NCI-H2196 treated with DMSO at 0.1 percent for 48 hours (cell line): ENCODE measurements at regions not wholly inside any gene's neighbourhood (a gene's known extent, or its start where the extent isn't known, plus 50 kb on each side); places are given as distances from the start of the nearest gene placed in this dataset.

Experiments used
- DNase-seq: peaks from one replicate; lab custom pipeline; 2025; ENCODE audit not compliant: unreplicated experiment; lab: John Stamatoyannopoulos, UW

DNA sequence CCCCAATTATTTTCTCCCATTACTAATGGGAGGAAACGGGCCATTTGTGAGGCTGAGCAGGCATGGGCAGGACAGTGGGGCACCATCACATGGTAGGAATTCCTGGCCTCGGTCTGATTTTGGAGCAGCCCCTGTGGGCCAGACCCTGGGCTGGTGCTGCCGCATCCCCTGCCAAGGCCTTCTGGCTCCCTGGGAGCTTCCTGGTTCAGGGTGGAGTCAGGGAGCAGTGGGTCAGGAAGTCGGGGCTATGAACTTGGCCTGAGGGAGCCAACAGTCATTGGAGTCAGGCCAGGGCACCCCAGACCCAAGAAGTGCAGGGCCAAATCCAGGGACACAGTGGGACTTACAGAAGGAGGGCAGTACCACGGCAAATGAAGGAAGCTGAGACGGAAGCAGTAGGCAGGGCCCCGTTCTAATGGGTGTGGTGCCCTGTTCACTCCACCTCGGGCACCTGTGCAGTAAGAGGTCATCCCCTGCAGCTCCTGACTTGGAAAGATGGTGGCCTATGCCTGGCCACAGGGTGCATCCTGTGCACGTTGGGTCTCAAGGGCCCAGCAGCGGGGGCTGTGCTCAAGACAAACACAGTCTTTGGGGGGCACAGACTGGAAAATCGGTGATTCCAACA, 328.1 kb downstream of the SMAD2 start:
- no peak for DNase-seq

DNA sequence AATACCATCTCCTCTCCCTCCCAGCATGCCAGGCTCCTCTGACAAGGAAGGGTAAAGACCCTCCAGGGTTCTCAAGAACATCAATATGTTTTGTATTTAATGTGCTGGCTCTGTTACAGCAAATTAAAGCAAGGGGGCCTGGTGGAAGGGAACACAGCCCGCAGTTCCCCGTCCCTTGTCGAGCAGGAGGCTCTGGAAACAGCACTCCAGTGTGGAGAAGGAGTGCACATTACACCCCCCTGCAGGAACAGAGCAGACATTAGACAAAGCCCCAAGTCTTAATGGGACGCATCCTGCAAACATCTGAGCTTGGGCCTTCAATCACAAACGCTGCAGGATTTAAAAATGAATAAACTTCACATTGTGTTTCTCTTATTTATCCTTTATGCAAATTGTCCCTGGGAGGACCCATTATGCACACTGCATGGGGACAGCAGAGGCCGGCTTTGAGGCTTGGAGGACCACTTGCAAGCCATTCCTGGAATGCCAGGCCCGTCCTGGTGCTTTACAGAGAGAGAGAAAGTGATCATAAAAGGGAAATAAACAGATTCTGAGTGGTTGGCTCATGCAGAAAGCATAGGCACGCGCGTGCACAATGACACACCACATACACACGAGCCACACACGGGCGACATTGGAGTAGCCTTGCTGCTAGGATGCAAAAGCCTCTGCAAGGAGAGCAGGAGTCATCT, 328.7 kb downstream of the SMAD2 start:
- no peak for DNase-seq

GRCh38 chr18:47595831-47596501, 334.5 kb downstream of the SMAD2 start:
- DNase-seq: no peak

DNA sequence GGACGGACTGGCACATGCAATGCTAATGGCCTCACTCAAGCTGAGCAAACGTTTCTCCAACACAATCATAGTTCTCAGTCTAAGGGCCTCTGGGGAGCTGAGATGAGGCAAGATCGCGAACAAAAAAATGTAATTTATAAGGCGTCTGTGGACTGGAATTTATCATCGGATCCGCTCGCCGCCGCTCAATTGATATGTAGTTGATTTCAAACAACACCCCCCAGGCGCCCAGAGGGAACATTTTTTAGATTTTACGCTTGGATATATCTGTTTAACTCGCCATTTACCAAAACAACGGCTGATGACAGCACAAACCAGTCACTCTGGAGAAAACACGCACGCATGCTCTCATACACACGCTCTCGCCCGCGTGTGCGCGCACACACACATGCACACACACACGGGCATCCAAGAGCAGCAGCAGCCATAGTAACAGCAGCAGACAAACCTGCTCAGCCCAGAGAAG, 335.8 kb downstream of the SMAD2 start:
- no peak for DNase-seq

DNA sequence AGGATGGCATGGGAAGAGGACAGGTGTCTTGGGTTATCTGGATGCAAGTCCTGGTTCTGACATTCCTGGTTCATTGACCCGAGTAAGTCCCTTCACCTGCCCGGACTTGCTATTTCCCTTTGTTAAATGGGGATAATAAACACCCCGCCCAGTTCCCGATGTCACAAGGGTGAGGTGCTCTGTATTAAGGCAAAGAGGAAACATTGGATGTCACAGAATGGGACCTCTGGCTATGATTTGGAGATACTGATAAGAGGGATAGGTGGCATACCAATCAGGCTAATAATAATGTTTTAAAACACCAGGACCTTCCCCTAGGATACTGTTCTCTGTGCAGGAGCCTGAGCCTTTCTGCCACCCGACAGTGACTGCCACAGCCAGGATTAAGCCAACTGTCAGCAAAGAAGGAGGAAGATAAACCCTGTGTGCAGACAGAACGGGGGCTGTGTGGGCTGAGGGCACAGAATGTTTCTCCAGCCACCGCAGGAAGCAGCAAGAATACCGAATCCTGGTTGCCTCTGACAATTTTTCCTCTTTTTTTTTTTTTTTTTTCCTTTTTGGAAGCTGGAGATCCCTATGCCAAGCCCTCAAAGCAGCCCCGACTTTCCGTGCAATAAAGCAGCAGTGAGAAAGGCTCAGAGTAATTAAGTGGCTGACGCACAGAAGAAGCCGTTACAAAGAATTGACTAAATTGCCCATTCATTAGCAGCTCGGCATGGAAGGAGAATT, 336.6 kb downstream of the SMAD2 start:
- DNase-seq: no peak

DNA sequence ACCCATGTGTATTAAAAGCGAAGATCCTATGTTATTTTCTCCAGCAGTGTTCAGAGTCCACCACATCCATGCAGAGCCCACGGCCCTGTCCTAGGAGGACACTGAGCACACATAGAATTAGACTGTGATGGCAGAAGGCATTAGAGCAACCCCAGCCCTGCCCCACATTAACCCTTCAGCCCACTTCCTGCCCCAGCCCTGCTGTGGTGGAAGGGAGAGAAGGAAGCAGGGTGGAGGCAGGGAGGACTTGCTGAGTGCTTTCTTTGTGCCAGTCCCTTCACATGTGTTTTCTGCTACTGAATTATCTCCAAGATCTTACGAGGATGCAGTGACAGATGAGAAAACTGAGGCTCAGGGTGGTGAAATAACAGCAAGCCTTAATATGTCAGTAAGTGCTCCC, 339.0 kb downstream of the SMAD2 start:
- no peak for DNase-seq

DNA sequence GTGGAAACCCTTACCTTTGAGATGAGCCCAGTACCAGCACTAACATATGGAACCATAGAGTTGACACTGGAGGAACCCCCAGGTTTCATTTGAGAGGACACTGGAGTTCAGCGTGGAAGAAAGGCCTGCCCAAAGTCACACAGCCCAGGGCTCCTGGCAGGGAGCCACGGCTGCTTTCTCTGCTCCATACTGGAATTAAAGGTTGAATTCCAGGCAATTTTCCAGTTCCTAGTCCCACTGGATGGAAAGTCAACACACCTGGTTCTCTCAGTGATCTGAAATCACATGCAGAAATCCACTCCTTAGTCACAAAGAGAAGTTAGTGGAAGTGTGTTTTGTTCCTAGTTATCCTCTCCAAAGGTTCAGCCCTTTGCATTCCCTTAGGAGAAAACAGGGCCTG, 336.1 kb upstream of the SKOR2 start:
- DNase-seq: no peak

DNA sequence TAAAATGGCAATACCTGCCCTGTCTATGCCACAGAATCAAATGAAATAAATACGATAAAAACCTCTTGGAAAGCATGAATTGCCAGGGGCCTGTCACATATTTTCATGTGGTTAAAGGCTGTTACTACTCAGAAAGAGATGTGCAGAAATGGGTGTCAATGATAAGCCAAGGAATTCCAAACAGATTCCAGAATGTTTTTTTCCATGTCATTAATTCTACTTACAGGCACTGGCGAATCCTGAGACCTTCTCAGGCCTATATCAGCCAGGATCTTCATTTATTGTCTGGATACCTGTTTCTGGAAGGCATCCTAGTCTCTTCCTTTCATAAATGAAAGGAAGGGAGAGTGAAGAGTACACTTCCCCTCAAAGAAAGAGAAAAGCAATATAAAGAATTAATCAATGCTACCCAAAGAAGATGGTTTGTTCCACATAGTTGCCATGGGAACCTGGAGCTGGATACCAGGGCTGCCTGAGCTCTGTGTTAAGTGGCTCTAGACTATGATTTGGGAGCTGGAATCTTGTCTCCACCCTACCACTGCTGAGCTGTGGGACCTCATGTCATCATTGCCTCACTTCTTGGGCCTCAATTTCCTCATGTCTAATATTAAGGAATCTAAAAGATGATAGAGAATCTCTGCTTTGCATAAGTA, 335.1 kb upstream of the SKOR2 start:
- no peak for DNase-seq

- DNase-seq: no peak
Observed at GRCh38 chr18:47585914-47586313, 334.5 kb upstream of the SKOR2 start.

- no peak for DNase-seq
Observed at GRCh38 chr18:47585136-47585535, 333.7 kb upstream of the SKOR2 start.

DNA sequence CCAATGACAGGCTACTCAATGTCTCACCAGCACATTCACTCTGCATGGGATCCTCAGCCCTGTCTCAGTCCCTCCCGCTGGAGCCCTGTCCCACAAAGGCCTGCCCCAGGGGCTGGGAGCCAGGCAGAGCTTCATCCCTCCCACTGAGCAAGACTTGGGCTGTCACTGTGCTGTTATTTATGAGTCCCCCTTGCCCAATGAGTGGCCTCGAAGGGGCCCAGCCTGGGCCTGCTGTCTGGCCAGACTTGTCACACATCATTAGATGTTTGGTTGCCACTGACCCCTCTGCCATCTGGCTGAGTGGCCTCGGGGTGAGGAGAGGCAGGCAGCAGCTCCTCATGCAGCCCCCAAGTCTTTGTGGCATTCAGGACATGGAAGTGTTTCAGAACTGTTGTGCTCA, 330.6 kb upstream of the SKOR2 start:
- DNase-seq: no peak

DNA sequence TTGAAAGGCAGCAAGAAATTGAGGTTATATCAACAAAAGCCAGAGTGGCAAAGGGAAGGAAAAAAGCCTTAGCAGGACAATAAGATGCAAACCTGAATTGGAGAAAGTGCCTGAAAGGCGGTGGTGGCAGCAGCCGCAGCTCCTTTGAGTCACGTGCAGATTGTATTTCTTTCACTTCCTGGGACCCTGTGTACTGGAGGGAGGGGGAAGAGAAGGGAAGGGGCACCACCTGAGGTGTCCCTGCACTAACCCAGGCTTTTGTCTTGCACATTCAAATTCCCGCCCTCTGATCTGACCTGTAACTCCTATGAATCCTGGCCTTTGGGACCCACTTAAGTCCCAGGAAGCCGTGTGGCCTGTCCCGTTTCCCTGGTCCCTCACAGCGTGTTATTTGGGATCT, 326.1 kb upstream of the SKOR2 start:
- no peak for DNase-seq

GRCh38 chr18:47574966-47575365, 323.5 kb upstream of the SKOR2 start:
- no peak for DNase-seq

DNA sequence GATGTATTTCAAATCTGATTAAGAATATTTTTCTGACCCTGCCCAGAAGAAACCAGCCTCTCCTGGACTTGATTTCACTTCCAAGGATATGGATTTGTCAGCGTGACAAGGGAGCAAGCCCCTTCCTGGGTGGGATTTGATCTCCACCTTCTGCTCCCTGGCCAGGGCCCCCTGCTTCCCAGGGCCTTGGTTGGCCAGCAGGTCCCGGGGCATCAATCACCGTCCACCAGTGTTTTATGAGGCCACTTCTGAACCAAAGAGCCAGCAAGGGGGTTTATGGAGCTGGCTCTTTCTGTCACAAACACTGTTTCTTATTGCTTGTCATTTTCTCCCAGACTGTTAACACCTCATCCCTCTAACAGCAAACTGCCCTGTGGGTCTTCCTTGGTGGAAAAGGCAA, 320.5 kb upstream of the SKOR2 start:
- no peak for DNase-seq

- no peak for DNase-seq
Observed at GRCh38 chr18:47566809-47567208, 315.3 kb upstream of the SKOR2 start.

- DNase-seq: no peak
Observed at GRCh38 chr18:47560723-47561715, 309.6 kb upstream of the SKOR2 start.

DNA sequence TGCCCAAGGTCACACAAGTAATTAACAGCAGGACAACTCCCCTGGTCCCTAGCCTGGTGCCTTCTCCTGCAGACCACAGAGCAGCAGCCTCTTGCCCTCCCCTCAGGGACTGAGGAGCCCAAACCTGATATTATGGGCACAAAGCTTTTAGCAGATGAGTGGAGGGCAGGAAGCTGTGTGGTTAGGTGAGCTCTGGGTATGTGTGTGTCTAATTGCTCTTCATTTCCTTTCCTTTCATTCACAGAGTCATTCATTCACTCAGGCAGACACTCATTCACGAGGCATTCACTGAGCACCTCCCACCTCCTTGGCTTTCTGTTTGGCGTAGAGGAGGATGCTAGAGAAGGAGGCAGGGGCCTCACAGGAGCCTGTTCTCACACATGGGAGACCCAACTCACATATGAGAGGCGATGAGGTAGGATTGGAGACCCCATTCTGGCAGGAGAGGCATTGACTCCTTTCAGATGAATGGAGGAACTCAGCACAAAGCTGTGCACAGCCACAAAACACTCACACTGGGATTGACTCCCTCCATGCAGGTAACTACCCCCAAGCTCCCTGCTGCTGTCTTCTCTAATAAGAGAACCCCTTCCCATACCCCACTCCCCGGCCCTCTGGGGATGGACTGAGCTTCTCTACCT, 306.8 kb upstream of the SKOR2 start:
- no peak for DNase-seq

DNA sequence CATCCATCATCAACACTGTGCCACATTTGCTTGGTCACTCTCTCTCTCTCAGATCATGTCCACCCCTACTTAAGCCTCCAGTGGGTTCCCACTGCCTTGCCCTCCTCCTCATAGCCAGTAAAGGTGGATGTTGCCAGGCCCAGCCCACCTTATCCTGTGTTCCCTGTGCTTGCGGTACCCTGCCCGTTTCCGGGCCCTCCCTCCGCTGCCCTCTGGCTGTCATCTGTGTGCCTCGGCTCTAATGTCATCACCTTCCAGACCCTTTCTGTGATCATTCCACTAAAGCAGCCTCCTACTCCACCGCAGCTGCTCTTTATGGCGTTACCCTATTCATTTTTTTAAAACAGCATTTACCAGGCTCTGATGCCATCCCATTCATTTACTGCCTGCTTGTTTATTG, 305.7 kb upstream of the SKOR2 start:
- no peak for DNase-seq

GRCh38 chr18:47552783-47553182, 301.3 kb upstream of the SKOR2 start:
- DNase-seq: no peak

DNA sequence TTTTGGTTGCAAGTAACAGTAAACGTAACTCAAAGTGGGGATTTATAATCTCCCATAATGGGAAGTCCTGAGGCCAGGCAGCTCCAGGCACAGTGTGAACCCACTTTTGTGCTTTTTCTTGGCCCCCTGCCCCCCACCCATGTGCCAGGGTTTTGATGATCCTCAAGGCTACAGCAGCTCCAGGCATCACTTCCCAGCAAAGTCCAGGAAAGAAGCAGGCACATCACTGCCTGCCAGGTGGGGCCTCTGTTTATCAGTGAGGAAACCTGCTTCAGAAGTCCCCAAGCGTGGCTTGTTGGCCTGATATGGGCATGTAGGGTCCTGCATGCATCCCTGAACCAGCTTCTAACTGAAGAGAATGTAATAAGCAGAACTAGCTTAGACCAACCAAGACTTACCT, 299.2 kb upstream of the SKOR2 start:
- no peak for DNase-seq
